ENCODE measurements at regions not wholly inside any gene's neighbourhood (a gene's known extent, or its start where the extent isn't known, plus 50 kb on each side); places are given as distances from the start of the nearest gene placed in this dataset.
"Not testable (repeated sequence)": the region's sequence is repeated elsewhere in the genome, so short reads cannot be mapped to it uniquely, and the experiment has no call there.

- TF ChIP-seq CTCF (IDR thresholded peaks at IDR 0.05; ENCODE audit: insufficient read depth, low read length); POLR2AphosphoS5 (IDR thresholded peaks at IDR 0.05; ENCODE audit: low read depth); SPI1 (IDR thresholded peaks at IDR 0.05; ENCODE audit: borderline replicate concordance, low read depth): not testable (repeated sequence)
- TF ChIP-seq, protein P1, sequence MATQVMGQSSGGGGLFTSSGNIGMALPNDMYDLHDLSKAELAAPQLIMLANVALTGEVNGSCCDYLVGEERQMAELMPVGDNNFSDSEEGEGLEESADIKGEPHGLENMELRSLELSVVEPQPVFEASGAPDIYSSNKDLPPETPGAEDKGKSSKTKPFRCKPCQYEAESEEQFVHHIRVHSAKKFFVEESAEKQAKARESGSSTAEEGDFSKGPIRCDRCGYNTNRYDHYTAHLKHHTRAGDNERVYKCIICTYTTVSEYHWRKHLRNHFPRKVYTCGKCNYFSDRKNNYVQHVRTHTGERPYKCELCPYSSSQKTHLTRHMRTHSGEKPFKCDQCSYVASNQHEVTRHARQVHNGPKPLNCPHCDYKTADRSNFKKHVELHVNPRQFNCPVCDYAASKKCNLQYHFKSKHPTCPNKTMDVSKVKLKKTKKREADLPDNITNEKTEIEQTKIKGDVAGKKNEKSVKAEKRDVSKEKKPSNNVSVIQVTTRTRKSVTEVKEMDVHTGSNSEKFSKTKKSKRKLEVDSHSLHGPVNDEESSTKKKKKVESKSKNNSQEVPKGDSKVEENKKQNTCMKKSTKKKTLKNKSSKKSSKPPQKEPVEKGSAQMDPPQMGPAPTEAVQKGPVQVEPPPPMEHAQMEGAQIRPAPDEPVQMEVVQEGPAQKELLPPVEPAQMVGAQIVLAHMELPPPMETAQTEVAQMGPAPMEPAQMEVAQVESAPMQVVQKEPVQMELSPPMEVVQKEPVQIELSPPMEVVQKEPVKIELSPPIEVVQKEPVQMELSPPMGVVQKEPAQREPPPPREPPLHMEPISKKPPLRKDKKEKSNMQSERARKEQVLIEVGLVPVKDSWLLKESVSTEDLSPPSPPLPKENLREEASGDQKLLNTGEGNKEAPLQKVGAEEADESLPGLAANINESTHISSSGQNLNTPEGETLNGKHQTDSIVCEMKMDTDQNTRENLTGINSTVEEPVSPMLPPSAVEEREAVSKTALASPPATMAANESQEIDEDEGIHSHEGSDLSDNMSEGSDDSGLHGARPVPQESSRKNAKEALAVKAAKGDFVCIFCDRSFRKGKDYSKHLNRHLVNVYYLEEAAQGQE (IDR thresholded peaks at IDR 0.05; ENCODE audit: insufficient replicate concordance, low read depth), result not testable (repeated sequence)
Observed at GRCh38 chr11:49670705-49671104, 281.5 kb upstream of the OR4C13 start.

All from HL-60 (cell line).